GM19463 (cell line): ENCODE measurements at regions not wholly inside any gene's neighbourhood (a gene's known extent, or its start where the extent isn't known, plus 50 kb on each side); places are given as distances from the start of the nearest gene placed in this dataset.
"Not testable (repeated sequence)": the region's sequence is repeated elsewhere in the genome, so short reads cannot be mapped to it uniquely, and the experiment has no call there.

ENCODE experiments used
- ATAC-seq: cut with Tn5 transposase; IDR thresholded peaks from one replicate; pipeline ENCODE4 v1.9.1; 2021; ENCODE audit warnings: mild to moderate bottlenecking, moderate library complexity; ENCODE audit not compliant: unreplicated experiment

- no peak for ATAC-seq
Observed at GRCh38 chrX:94329182-94329581, 655.2 kb downstream of the FAM133A start.

GRCh38 chrX:94341730-94342129, 667.7 kb downstream of the FAM133A start:
- not testable (repeated sequence) for ATAC-seq

DNA sequence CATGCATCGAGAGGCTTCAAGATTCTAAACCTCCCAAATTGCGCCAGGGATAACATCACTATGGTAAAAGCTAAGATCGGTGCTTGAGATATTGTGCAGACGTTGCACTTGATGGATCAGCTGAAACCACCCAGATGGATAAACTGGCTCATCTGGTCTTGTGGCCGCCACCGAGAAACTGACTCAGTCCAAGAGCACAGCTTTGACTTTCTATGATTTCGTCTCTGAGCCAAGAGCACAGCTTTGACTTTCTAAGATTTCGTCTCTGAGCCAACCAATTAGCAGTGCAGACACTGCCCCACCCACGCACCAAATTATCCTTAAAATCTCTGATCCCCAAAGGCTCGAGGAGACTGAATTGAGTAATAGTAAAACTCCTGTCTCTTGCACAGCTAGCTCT, 687.2 kb downstream of the FAM133A start:
- ATAC-seq: no peak

DNA sequence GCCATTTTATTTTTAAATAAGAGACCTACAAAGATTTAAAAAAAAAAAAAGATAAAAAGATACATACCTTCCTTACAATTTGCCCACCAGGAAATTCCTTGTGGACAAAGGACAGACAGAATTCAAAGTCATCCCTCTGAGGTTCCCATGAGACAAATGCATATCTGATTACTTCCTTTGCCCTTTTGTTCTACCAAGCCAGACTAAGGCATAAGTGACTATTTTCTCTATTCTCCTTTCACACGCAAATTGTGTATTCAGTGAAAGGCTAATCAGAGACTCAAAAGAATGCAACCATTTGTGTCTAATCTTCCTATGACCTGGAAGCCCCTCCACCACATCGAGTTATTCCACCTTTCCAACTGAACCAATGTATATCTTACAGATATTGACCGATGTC, 691.7 kb downstream of the FAM133A start:
- ATAC-seq: no peak

DNA sequence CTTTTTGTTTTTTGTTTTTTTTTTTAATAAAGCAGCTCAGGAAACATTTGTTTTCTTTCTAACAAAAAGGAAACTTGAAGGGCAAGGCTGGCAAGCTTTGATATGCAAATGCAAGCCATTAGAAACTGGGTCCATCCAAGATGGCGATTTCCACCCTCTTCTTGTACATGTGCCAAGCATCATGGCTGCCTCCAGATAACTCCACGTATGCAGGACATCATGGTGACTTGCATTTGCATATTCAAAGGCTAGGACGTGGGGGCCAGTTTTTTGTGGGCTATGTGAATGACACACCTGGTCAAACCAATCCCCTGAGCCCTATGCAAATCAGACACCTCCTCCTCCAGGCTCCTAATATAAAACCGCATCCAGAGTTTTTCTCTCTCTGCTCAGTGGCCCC, 692.6 kb downstream of the FAM133A start:
- no peak for ATAC-seq

DNA sequence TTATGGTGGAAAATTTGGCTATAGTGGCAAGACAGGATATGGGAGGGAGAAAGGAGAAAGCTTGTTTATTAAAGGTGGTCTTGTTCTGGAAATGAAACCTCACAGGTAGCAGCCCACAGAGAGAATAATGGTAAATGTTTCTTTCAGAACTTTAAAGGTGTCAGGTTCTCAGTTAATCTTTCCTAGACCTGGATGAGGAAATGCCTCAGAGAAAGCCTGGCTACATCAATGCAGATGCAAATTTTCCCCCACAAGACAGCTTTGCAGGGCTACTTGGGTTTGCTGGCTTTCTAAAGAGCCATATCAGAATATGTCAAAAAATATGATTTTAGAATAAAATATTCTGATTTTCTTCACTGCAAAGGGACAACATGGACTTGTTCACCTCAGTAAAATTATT, 715.0 kb downstream of the FAM133A start:
- ATAC-seq: no peak

- ATAC-seq: peak; percentile 91
Observed at GRCh38 chrX:94400488-94400887, 726.5 kb downstream of the FAM133A start.

DNA sequence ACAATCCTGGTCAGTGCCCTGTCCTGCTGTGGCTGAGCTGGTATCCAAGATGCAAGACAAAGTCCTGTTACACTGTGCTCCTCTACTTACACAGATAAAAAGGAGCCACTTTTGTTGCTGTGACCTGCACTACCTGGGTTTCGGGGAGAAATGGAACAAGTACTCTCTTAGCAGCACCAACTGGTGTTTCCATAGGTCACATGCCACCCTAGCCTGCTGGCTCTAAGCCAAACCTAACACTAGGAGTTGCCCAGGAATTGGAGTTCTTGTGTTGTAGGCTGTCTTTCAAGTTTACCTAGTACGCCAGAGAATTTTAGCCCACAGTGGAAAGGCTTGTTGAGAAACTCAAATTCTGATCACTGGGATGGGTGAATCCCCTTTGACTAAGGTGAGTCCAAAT, 727.4 kb downstream of the FAM133A start:
- ATAC-seq: no peak

GRCh38 chrX:94414746-94415145, 740.7 kb downstream of the FAM133A start:
- no peak for ATAC-seq

DNA sequence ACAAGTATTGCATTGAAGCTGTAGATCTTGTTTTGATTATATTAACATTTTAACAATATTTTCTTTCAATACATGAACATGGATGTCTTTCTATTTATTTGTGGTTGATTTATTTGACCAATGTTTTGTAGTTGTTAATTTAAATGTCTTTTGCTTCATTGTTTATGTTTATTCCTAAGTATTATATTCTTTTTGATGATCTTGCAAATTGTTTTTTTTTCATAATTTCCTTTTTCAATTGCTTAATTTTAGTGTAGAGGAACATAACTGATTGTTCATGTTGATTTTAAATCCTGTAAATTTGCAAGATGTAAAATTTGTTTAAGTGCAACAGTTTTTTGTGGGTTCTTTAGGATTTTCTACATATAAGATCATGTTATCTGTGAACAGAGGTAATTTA, 744.1 kb downstream of the FAM133A start:
- ATAC-seq: no peak

GRCh38 chrX:94424456-94424855, 750.5 kb downstream of the FAM133A start:
- no peak for ATAC-seq

- ATAC-seq: no peak
Observed at GRCh38 chrX:94430091-94430490, 756.1 kb downstream of the FAM133A start.

DNA sequence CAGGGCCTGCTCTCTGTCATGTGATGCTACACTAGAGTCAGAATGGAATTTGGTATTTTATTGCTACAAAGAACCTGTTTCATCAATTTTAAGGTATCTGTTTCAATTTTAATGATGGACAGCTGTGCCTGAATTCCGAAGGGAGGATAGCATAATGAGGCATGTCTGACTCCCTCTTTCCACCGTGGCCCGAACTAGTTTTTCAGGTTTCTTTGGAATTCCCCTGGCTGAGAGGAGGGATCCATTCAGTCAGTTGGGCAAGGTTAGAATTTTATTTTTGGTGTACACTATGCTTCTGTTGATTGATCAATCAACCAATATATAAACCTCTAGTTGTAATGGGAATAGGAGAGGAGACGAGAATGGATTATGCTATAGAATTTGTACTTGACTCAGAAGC, 761.8 kb downstream of the FAM133A start:
- no peak for ATAC-seq

DNA sequence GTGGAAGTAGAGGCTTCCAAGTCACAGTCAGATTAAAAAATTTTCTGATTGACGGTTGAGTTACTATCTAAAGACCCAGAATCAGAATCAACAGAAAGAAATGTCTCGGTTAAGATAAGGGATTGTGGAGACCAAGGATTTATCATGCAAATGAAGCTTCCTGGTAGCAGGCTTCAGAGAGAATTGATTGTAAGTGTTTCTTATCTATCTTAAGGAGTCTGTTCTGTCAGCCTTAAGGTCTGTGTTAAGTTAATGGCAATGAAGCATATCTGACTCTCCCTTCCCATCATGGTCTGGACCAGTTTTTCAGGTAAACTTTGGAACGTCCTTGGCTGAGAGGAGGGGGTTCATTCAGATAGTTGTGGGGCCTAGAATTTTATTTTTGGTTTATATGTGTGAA, 780.2 kb downstream of the FAM133A start:
- ATAC-seq: no peak

DNA sequence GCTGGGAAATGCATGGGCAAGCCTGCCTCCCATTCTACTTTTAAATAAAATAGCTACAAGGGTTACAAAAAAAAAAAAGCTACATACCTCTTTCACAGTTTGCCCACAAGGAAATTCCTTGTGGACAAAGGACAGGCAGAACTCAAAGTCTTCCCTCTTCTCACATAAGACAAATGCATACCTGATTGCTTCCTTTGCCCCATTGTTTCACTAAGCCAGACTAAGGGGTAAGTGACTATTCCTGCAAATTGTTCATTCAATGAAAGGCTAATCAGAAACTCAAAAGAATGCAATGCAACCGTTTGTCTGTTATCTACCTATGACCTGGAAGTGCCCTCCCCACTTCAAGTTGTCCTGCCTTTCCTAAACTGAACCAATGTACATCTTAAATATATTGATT, 780.6 kb downstream of the FAM133A start:
- ATAC-seq: no peak

DNA sequence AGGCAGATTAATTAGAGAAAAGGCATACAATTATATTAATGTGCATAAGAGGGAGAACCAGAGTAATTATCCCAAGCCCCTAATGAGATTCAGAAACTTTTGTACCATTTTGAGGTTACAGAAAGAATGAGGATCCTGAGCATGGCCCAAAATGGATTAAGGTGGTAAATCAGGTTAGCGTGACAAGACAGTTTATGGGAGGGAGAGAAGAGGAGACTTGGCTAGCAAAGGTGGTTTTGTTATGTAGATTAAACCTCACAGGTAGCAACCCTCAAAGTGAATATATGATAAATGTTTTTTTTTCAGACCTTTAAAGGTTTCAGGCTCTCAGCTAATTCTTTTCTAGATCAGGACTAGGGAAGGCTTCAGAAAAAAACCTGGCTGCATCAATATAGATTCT, 781.8 kb downstream of the FAM133A start:
- ATAC-seq: no peak

GRCh38 chrX:94492541-94492940, 818.5 kb downstream of the FAM133A start:
- ATAC-seq: no peak

DNA sequence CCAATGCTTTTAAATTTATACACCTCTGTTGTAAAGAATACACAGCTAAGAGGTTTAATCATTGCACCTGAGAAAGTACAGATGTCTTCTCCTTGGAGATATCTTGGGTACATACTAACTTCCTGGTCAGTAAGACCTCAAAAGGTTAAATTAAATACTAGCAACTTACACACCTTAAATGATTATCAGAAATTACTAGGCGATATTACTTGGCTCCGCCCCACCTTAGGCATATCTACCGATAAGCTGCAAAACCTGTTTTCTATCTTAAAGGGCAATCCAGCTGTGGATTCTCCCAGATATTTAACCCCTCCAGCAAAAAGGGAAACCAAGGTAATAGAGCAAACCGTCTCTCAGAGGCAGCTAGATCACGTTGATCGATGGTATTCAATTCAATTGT, 819.4 kb downstream of the FAM133A start:
- ATAC-seq: no peak

DNA sequence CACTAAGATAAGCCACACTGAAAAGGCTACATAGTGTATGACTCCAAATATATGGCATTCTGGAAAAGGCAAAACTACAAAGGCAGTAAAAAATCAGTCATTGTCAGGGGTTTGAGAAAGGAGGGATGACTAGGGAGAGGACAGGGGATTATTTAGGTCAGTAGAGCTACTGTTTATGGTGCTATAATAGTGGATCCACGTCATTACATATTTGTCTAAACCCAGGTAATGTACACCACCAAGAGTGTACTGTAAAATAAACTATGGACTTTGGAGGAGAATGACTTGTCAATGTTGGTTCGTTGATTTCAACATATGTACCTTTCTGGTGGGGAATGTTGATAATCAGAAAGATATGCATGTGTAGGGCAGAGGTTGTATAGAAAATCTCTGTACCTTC, 837.6 kb downstream of the FAM133A start:
- no peak for ATAC-seq

DNA sequence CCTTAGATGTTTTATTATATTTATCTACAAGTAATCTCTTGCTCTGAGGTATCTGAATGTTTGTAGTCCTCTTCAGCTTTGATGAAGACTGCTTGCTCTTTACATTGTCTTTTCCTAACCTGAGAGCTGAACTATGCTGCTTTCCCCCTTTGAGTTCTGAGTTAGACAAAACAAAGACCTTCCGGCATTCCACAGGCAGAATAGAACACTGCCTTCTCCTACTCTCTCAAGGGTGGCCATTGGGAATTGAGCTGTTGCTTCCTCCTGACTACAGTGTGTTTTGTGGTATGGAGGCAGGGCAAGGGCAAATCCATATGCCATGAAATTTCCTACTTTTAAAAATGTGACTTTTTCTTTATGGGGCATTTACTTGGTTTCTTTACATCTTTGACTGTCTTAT, 841.0 kb downstream of the FAM133A start:
- no peak for ATAC-seq

- no peak for ATAC-seq
Observed at GRCh38 chrX:94524867-94525266, 850.9 kb downstream of the FAM133A start.

DNA sequence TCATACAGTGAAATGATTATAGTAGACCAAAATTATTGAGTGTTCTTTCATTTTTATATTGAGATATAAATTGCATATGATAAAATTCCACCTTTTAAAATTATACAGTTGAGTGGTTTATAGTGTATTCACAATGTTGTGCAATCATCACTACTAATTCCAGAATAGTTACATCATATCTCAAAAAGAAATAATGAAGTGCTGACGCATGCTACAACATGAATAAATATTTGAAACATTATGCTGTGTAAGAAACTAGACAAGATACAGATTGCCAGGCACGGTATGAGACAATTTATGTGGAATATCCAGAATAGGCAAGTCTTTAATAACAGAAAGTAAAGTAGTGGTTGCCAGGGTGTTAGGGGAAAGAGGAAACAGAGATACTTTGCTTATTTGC, 871.7 kb downstream of the FAM133A start:
- ATAC-seq: no peak

- ATAC-seq: no peak
Observed at GRCh38 chrX:94551831-94552230, 877.8 kb downstream of the FAM133A start.

GRCh38 chrX:94560930-94561329, 886.9 kb downstream of the FAM133A start:
- no peak for ATAC-seq
